Sigmoid colon (tissue), 3 donors: ENCODE measurements at regions not wholly inside any gene's neighbourhood (a gene's known extent, or its start where the extent isn't known, plus 50 kb on each side); places are given as distances from the start of the nearest gene placed in this dataset.

Experiments
- CTCF ChIP-seq, 4 experiments: fragments of 450-650 bp in 3 of 4; fragments of 200-600 bp in 1 of 4; IDR thresholded peaks; one replicate each; pipeline ENCODE4 v1.5.1; 2016 to 2019; ENCODE audit warnings: antibody characterized with exemption in 4 of 4, mild to moderate bottlenecking in 3 of 4, moderate library complexity in 2 of 4
- POLR2A ChIP-seq, 2 donors: fragments of 450-650 bp; IDR thresholded peaks; one replicate each; pipeline ENCODE4 v1.6.1; 2016; ENCODE audit warnings: antibody characterized with exemption in 2 of 2, mild to moderate bottlenecking in 2 of 2, moderate library complexity in 2 of 2

GRCh38 chr22:41040483-41040882 is 51.9 kb upstream of the EP300 start:
- no peak for TF ChIP-seq CTCF (IDR thresholded peaks at IDR 0.05)
- no peak for TF ChIP-seq POLR2A (IDR thresholded peaks at IDR 0.05)
